Ishikawa (cell line): ENCODE measurements at regions not wholly inside any gene's neighbourhood (a gene's known extent, or its start where the extent isn't known, plus 50 kb on each side); places are given as distances from the start of the nearest gene placed in this dataset.

Source experiments
- CEBPB ChIP-seq: IDR thresholded peaks from 2 replicates; pipeline ENCODE4 v1.6.1; 2012
- CREB1 ChIP-seq: IDR thresholded peaks from 2 replicates; pipeline ENCODE4 v1.6.1; 2012; ENCODE audit warnings: low read depth
- EGR1 ChIP-seq: IDR thresholded peaks from 2 replicates; pipeline ENCODE4 v1.6.1; 2012
- EP300 ChIP-seq: IDR thresholded peaks from 2 replicates; pipeline ENCODE4 v1.6.1; 2012; ENCODE audit warnings: borderline replicate concordance
- FOXM1 ChIP-seq: IDR thresholded peaks from 2 replicates; pipeline ENCODE4 v1.6.1; 2012; ENCODE audit warnings: low read depth, borderline replicate concordance
- NFIC ChIP-seq: IDR thresholded peaks from 2 replicates; pipeline ENCODE4 v1.6.1; 2012
- RAD21 ChIP-seq: IDR thresholded peaks from 2 replicates; pipeline ENCODE4 v1.6.1; 2012; ENCODE audit warnings: low read depth
- TAF1 ChIP-seq: IDR thresholded peaks from 2 replicates; pipeline ENCODE4 v1.6.1; 2012; ENCODE audit warnings: low read depth, mild to moderate bottlenecking
- TCF12 ChIP-seq: IDR thresholded peaks from 2 replicates; pipeline ENCODE4 v1.6.1; 2012; ENCODE audit warnings: low read depth
- TEAD4 ChIP-seq: IDR thresholded peaks from 2 replicates; pipeline ENCODE4 v1.6.1; 2012
- YY1 ChIP-seq: IDR thresholded peaks from 2 replicates; pipeline ENCODE4 v1.6.1; 2012; ENCODE audit warnings: low read depth
- ZBTB7A ChIP-seq: IDR thresholded peaks from 2 replicates; pipeline ENCODE4 v1.6.1; 2012; ENCODE audit warnings: low read depth
- TF ChIP-seq, protein P1 (sequence below): IDR thresholded peaks from 2 replicates; pipeline ENCODE4 v1.6.1; 2012; ENCODE audit warnings: low read depth, mild to moderate bottlenecking
- TF ChIP-seq, protein P2 (sequence below): IDR thresholded peaks from 2 replicates; pipeline ENCODE4 v1.6.1; 2012
- TF ChIP-seq, protein P3 (sequence below): IDR thresholded peaks from 2 replicates; pipeline ENCODE4 v1.6.1; 2012

DNA sequence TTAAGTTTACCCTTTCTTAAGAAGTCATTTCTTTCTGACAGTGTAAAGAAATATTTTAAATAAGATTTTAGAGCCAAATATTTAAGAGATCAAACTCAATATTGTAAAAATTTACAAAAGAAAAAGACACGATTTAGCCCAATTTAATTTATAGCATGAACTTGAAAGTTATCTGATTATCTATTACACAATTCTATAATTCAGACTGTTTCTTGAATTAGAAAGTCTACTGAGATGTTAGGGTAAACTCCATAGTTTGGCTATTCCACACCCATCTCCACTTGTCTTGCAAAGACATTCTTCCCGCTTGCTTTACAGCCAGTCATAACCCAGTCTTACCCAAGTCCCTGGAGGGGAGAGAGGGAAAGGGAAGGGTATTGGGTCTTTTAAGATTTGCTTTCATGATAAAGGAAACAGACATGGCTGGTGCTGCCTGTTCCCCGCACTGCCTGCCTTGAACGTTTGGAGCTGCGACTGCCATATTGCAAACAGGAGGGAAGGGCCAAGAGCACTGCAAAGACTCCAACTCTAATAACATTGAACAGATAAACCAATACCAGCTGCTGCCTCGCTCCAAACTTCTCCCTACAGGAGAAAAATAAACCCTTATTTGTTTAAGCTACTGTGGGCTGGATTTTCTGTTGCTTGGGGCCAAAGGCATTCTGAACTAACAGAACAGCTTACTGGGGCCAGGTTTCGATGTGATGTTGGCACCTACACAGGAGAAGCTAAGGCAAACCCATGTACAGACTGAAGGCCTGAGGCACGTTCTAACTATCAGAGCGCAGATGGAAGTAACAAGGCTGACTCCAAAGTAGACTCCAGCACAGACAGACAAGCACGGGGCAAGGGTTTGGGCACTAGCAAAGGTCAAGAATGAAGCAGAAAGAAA, 552.3 kb upstream of the JARID2 start:
- TF ChIP-seq NFIC (no peak), RAD21 (no peak), TCF12 (no peak), TEAD4 (no peak), CREB1 (no peak), EP300 (no peak), CEBPB (no peak), FOXM1 (no peak), TAF1 (no peak), ZBTB7A (no peak), EGR1 (no peak)
- TF ChIP-seq, protein P1, sequence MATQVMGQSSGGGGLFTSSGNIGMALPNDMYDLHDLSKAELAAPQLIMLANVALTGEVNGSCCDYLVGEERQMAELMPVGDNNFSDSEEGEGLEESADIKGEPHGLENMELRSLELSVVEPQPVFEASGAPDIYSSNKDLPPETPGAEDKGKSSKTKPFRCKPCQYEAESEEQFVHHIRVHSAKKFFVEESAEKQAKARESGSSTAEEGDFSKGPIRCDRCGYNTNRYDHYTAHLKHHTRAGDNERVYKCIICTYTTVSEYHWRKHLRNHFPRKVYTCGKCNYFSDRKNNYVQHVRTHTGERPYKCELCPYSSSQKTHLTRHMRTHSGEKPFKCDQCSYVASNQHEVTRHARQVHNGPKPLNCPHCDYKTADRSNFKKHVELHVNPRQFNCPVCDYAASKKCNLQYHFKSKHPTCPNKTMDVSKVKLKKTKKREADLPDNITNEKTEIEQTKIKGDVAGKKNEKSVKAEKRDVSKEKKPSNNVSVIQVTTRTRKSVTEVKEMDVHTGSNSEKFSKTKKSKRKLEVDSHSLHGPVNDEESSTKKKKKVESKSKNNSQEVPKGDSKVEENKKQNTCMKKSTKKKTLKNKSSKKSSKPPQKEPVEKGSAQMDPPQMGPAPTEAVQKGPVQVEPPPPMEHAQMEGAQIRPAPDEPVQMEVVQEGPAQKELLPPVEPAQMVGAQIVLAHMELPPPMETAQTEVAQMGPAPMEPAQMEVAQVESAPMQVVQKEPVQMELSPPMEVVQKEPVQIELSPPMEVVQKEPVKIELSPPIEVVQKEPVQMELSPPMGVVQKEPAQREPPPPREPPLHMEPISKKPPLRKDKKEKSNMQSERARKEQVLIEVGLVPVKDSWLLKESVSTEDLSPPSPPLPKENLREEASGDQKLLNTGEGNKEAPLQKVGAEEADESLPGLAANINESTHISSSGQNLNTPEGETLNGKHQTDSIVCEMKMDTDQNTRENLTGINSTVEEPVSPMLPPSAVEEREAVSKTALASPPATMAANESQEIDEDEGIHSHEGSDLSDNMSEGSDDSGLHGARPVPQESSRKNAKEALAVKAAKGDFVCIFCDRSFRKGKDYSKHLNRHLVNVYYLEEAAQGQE = no peak
- TF ChIP-seq, protein P2, sequence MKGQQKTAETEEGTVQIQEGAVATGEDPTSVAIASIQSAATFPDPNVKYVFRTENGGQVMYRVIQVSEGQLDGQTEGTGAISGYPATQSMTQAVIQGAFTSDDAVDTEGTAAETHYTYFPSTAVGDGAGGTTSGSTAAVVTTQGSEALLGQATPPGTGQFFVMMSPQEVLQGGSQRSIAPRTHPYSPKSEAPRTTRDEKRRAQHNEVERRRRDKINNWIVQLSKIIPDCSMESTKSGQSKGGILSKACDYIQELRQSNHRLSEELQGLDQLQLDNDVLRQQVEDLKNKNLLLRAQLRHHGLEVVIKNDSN = no peak
- TF ChIP-seq, protein P3, sequence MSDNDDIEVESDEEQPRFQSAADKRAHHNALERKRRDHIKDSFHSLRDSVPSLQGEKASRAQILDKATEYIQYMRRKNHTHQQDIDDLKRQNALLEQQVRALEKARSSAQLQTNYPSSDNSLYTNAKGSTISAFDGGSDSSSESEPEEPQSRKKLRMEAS = no peak

DNA sequence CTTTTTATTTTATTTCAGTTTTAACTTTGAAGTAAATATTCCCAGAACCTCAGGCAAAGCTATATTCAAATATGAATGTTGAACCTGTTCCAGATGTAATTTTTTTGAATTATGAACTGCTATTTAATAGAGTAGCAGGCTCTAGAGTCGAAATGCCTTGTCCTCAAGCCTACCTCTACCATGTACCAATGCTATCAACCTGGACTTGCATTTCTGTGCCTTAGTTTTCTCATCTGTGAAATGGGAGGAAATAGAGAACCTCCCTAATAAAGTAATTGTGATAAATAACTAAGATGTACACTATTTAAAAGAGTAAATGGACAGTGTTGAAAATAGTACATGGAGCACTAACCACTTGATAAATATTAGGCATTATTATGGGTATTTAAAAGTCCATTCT, 551.6 kb upstream of the JARID2 start:
- TF ChIP-seq TEAD4 (no peak), CREB1 (no peak), CEBPB (no peak), FOXM1 (no peak), EGR1 (no peak)
- TF ChIP-seq, protein P2 = no peak
- TF ChIP-seq, protein P3 = no peak

DNA sequence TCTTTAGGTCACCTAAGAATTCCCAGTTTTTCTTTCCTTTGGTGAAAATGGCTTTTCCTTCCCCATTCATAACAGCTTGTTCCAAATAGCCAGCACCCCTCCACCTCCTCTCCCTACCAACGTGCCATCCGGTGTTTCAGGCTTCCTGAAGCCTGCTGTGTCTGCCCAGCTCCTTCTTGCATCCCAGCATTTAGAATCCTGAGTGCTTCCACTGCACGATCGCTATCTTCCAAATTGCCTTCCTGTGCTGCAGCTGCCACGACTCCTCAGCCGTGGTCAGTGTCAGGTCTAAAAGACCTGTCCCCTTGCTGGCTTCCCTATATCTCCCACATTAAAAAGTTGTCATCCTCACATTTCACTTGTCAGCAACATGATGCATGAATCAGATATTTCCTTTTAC, 550.3 kb upstream of the JARID2 start:
- TF ChIP-seq FOXM1 = no peak

DNA sequence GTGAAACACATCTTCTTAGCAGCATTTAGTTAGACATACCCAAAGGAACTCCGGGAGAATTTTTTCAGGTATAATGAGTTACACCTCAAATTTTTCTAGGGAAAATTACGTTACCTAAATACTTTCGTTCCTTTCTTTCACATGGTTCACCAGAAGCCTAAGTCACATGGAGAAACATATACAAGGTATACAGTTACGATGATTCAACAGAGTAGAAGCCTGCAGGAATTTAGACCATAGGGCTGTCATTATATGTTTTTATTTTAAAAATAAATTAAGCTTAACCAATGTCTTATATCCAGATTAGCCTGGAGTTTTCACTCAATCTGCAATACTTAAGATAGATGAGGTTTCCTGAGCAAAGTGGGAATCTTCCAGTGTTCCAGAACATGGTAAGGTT, 549.5 kb upstream of the JARID2 start:
- TF ChIP-seq, protein P2 = no peak

DNA sequence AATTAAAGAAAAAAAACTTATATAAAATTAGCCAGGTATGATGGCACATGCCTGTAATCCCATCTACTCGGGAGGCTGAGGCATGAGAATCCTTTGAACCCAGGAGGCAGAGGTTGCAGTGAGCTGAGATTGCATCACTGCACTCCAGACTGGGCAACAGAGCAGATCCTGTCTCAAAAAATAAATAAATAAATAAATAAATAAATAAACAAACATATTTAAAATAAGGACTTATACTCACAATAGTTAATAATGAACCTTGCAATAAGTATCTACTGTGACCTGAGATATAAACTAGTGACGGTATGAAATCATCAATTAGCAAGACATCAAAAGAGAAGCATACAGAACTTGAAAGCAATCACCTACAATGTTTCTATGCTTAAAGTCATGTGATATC, 548.4 kb upstream of the JARID2 start:
- no peak for TF ChIP-seq TEAD4
- no peak for TF ChIP-seq ZBTB7A
- no peak for TF ChIP-seq NFIC

DNA sequence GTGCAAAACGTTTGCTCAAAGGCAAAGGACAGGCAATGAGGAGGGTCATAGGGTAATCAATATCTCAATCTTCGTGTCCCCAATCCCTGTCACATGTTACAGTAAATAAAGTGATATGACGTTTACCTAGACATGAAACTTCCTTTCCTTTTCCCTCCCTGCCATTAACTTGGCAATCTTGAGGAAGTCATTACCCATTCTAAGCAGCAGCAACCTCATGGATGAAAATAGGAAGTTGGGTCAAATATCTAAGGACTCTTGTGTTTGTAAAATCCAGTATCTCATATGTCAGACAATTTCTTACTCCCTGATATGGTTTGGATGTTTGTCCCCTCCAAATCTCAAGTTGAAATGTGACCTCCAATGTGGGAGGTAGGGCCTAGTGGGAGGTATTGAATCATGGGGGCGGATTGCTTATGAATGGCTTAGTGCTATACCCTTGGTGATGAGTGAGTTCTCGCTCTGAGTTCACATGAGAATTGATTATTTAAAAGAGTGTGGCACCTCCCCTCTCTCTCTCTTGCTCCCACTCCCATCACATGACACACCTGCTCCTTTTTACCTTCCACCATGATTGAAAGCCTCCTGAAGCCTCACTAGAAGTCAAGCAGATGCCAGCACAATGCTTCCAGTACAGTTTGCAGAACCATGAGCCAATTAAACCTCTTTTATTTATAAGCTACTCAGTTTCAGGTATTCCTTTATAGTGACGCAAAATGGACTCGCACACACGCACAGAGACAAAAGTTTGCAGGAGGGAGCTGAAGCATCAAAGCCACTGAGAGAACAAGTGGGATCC, 545.9 kb upstream of the JARID2 start:
- TF ChIP-seq CEBPB (no peak), TCF12 (no peak), YY1 (no peak), RAD21 (no peak), TAF1 (no peak), TEAD4 (no peak), EGR1 (no peak), FOXM1 (no peak), EP300 (no peak), NFIC (no peak), CREB1 (no peak), ZBTB7A (no peak)
- TF ChIP-seq, protein P3 = no peak
- TF ChIP-seq, protein P2 = no peak
- TF ChIP-seq, protein P1 = no peak
